ENCODE measurements at regions not wholly inside any gene's neighbourhood (a gene's known extent, or its start where the extent isn't known, plus 50 kb on each side); places are given as distances from the start of the nearest gene placed in this dataset.

GRCh38 chr2:176820371-176820932, 392.1 kb upstream of the HNRNPA3 start:
- TF ChIP-seq TAF1 (IDR thresholded peaks at IDR 0.05; ENCODE audit: low read depth, low read length) (no peak), POLR2A (IDR thresholded peaks at IDR 0.05; ENCODE audit: low read depth, low read length) (no peak), SPI1 (IDR thresholded peaks at IDR 0.05; ENCODE audit: low read depth, low read length) (no peak), POLR2AphosphoS5 (IDR thresholded peaks at IDR 0.05; ENCODE audit: low read depth, low read length) (no peak), PAX5 (IDR thresholded peaks at IDR 0.05; ENCODE audit: insufficient read depth, low read length, severe bottlenecking) (no peak), POU2F2 (IDR thresholded peaks at IDR 0.05; ENCODE audit: low read depth, low read length) (no peak)

All from GM12891 (cell line).